ENCODE measurements at regions not wholly inside any gene's neighbourhood (a gene's known extent, or its start where the extent isn't known, plus 50 kb on each side); places are given as distances from the start of the nearest gene placed in this dataset.

DNA sequence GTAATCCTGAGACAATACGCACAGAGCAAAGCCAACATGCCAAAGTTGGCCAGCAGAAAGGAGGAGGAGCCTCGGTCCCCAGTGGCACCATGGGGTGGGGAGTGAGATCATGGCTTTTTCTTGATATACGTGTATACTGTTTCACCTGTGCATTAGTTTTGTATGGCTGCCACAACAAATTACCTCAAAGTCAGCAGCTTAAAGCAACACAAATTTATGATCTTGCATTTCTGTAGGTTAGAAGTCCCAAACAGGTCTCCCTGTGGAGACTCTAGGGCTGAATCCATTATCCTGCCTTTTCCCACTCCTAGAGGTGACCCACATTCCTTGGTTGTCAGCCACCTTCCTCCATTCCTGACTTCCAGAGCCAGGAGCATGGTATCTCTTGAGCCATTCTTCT lies 176.9 kb upstream of the NSMCE3 start:
- H3K23me2 ChIP-seq (ENCODE audit: low read depth, low read length): no peaks in the 10 kb centered on the region
- H2BK120ac ChIP-seq (replicated peaks; ENCODE audit: low read depth, low read length): no peak overlapping the region
- no peaks in the 10 kb centered on the region for H3K9me3 ChIP-seq (ENCODE audit: insufficient read depth in 2 of 2, low read depth in 1 of 2, low read length in 1 of 2)
- no peaks in the 10 kb centered on the region for H3K79me2 ChIP-seq (ENCODE audit: control insufficient read depth in 1 of 2, insufficient read depth in 2 of 2, low read length in 2 of 2)
- DNase-seq (ENCODE audit: low read depth in 1 of 2, low spot score in 2 of 2): no peak
- no peak overlapping the region for H3K4me3 ChIP-seq (ENCODE audit: extremely low read depth in 1 of 4, insufficient read depth in 2 of 4, low read depth in 3 of 4, low read length in 4 of 4)
- H2BK15ac ChIP-seq (ENCODE audit: low read length): no peak overlapping the region
- no peak overlapping the region for H3K23ac ChIP-seq (ENCODE audit: insufficient read length)
- no peak overlapping the region; the same call in 1 of the 2 replicates for H4K8ac ChIP-seq (ENCODE audit: extremely low read depth, insufficient read depth, low read length)
- H2BK5ac ChIP-seq (ENCODE audit: low read depth, low read length): no peak overlapping the region
- no peak overlapping the region for H4K91ac ChIP-seq (replicated peaks; ENCODE audit: insufficient read length, low read length)
- H3K27ac ChIP-seq (ENCODE audit: low read depth, low read length): no peak overlapping the region
- no peak overlapping the region for H4K5ac ChIP-seq (ENCODE audit: insufficient read length, low read depth, low read length)
- H3K18ac ChIP-seq (ENCODE audit: extremely low read depth, low read length): no peak overlapping the region
- no peak overlapping the region for H3K9ac ChIP-seq (replicated peaks in 1 of 4; ENCODE audit: extremely low read depth in 1 of 4, low read depth in 3 of 4, low read length in 3 of 4)
- CTCF ChIA-PET (ENCODE audit: partially characterized antibody): no interaction called here
- H3K4ac ChIP-seq (replicated peaks; ENCODE audit: insufficient read length, low read depth, low read length): no peak overlapping the region
- no peak overlapping the region for H2AFZ ChIP-seq (ENCODE audit: low read length)
- H2AK5ac ChIP-seq (ENCODE audit: low read depth, low read length): no peak overlapping the region
- no peak overlapping the region for H3K56ac ChIP-seq (replicated peaks; ENCODE audit: insufficient read length, low read depth, low read length)
- H3K4me1 ChIP-seq (replicated peaks in 1 of 4; ENCODE audit: control insufficient read depth in 3 of 4, insufficient read depth in 4 of 4, low read length in 3 of 4): peaks cover 0 to 2% (median 2%) of the 10 kb centered on the region in 4 experiments; a peak in 4 of 7 replicates
- no peak overlapping the region for H3K14ac ChIP-seq (ENCODE audit: insufficient read length)
- H3K36me3 ChIP-seq (ENCODE audit: control insufficient read depth in 2 of 4, insufficient read depth in 4 of 4, low read length in 3 of 4): no peaks in the 10 kb centered on the region
- H3K79me1 ChIP-seq (ENCODE audit: low read depth, low read length): no peaks in the 10 kb centered on the region
- no peaks in the 10 kb centered on the region for H3K27me3 ChIP-seq (replicated peaks in 1 of 4; ENCODE audit: control insufficient read depth in 3 of 4, extremely low read depth in 1 of 4, insufficient read depth in 3 of 4, low read length in 3 of 4)
- H2BK12ac ChIP-seq (ENCODE audit: low read depth, low read length): no peak overlapping the region
- 84% methylated on average over 3 of the region's 3 CpGs; no CpG with 5 or more reads in 1 of the 2 experiments for WGBS, 2 experiments (ENCODE audit: extremely low coverage in 1 of 2, insufficient coverage in 1 of 2, insufficient read length in 1 of 2, insufficient replicate concordance in 2 of 2, low coverage in 1 of 2, low lambda C conversion rate in 2 of 2, missing lambda C conversion rate in 1 of 2)
- POLR2A ChIA-PET (ENCODE audit: partially characterized antibody): no interaction called here
- no peak overlapping the region for H3K4me2 ChIP-seq (ENCODE audit: insufficient read depth in 1 of 2, low read depth in 2 of 2, low read length in 2 of 2)
- H4K20me1 ChIP-seq (replicated peaks in 1 of 2; ENCODE audit: control insufficient read depth in 1 of 2, insufficient read depth in 2 of 2, low read length in 2 of 2): no peaks in the 10 kb centered on the region
- FAIRE-seq: no peak
- no peak overlapping the region for H2BK20ac ChIP-seq (ENCODE audit: low read length)
- no peak for TF ChIP-seq POLR2A (IDR thresholded peaks at IDR 0.05; ENCODE audit: control extremely low read depth in 1 of 2, low read depth in 2 of 2, low read length in 2 of 2)
- TF ChIP-seq MAFK (IDR thresholded peaks at IDR 0.05; ENCODE audit: low read depth, low read length): no peak
- no peak for TF ChIP-seq HDAC6 (IDR thresholded peaks at IDR 0.05; ENCODE audit: low read depth, low read length)
- TF ChIP-seq GTF2F1 (IDR thresholded peaks at IDR 0.05; ENCODE audit: borderline replicate concordance, low read depth, low read length): no peak
- TF ChIP-seq, protein P1, sequence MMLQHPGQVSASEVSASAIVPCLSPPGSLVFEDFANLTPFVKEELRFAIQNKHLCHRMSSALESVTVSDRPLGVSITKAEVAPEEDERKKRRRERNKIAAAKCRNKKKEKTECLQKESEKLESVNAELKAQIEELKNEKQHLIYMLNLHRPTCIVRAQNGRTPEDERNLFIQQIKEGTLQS (IDR thresholded peaks at IDR 0.05; ENCODE audit: insufficient read depth, low read depth, low read length): no peak
- TF ChIP-seq YY1 (IDR thresholded peaks at IDR 0.05; ENCODE audit: low read depth, low read length): no peak
- TF ChIP-seq RBBP5 (IDR thresholded peaks at IDR 0.05; ENCODE audit: borderline replicate concordance, low read depth, low read length): no peak
- no peak for TF ChIP-seq KDM1A (IDR thresholded peaks at IDR 0.05; ENCODE audit: borderline replicate concordance, low read length)
- no peak for TF ChIP-seq CHD1 (IDR thresholded peaks at IDR 0.05; ENCODE audit: low read depth, low read length)
- no peak for TF ChIP-seq SAP30 (IDR thresholded peaks at IDR 0.05; ENCODE audit: insufficient read depth, insufficient replicate concordance, low read length)
- TF ChIP-seq CREB1 (IDR thresholded peaks at IDR 0.05): no peak
- no peak for TF ChIP-seq FOSL1 (IDR thresholded peaks at IDR 0.05; ENCODE audit: insufficient read depth, low read depth, low read length)
- TF ChIP-seq TEAD4 (IDR thresholded peaks at IDR 0.05; ENCODE audit: low read depth, low read length): no peak
- TF ChIP-seq BRCA1 (IDR thresholded peaks at IDR 0.05; ENCODE audit: low read depth, low read length): no peak
- no peak for TF ChIP-seq SRF (IDR thresholded peaks at IDR 0.05; ENCODE audit: low read depth, low read length)
- no peak for TF ChIP-seq CBX8 (IDR thresholded peaks at IDR 0.05; ENCODE audit: borderline replicate concordance, low read depth, low read length)

Data from H1 (cell line).